Transverse colon (tissue), 4 donors: ENCODE measurements at regions not wholly inside any gene's neighbourhood (a gene's known extent, or its start where the extent isn't known, plus 50 kb on each side); places are given as distances from the start of the nearest gene placed in this dataset.

Experiments
- CTCF ChIP-seq, 5 experiments: fragments of 200-600 bp in 3 of 5; fragments of 450-650 bp in 2 of 5; sonication (generic) in 3 of 5; IDR thresholded peaks; 1 replicate in 2 of 5; 2 replicates in 3 of 5; pipeline ENCODE4 v1.5.1; 2016 to 2017; ENCODE audit warnings: antibody characterized with exemption in 5 of 5, inconsistent platforms in 3 of 5, mild to moderate bottlenecking in 2 of 5, moderate library complexity in 1 of 5
- EP300 ChIP-seq: sonication (generic); formaldehyde crosslinking; IDR thresholded peaks from one replicate; pipeline ENCODE4 v1.6.1; 2017; ENCODE audit warnings: antibody characterized with exemption, low read depth
- POLR2A ChIP-seq: fragments of 450-650 bp; IDR thresholded peaks from one replicate; pipeline ENCODE4 v1.6.1; 2016; ENCODE audit warnings: antibody characterized with exemption, mild to moderate bottlenecking, moderate library complexity
- POLR2AphosphoS5 ChIP-seq, 3 donors: sonication (generic); formaldehyde crosslinking; IDR thresholded peaks; one replicate each; pipeline ENCODE4 v1.6.1; 2016; ENCODE audit warnings: antibody characterized with exemption in 3 of 3

GRCh38 chr11:32256466-32256865 is 165.6 kb downstream of the RCN1 start:
- no peak for TF ChIP-seq CTCF (IDR thresholded peaks at IDR 0.05)
- no peak for TF ChIP-seq POLR2A
- no peak for TF ChIP-seq EP300
- TF ChIP-seq POLR2AphosphoS5 (IDR thresholded peaks at IDR 0.05), result no peak
